Activated CD8-positive, alpha-beta T cell treated with anti-CD3 and anti-CD28 coated beads for 36 hours (primary cell): ENCODE measurements at regions not wholly inside any gene's neighbourhood (a gene's known extent, or its start where the extent isn't known, plus 50 kb on each side); places are given as distances from the start of the nearest gene placed in this dataset.

ENCODE experiments used
- ATAC-seq: fragments of 200-7000 bp; cut with Tn5 transposase; one replicate; pipeline ENCODE4 v1.10.0; 2021; ENCODE audit warnings: mild to moderate bottlenecking, moderate library complexity
- CTCF ChIA-PET: fragments of 350-600 bp; sonication (Branson Sonifier 250); formaldehyde crosslinking; loops from one replicate; lab custom pipeline; 2021; ENCODE audit warnings: antibody characterized with exemption; lab: Charles Lee
- POLR2A ChIA-PET: fragments of 350-600 bp; sonication (Branson Sonifier 250); formaldehyde crosslinking; loops from one replicate; lab custom pipeline; 2021; ENCODE audit warnings: antibody characterized with exemption; lab: Charles Lee
- DNase-seq: peaks from one replicate; pipeline ENCODE4 v3.0.0-alpha.2; 2020
- H3K27ac Mint-ChIP-seq: one replicate; pipeline ENCODE4 v1.8.0; 2021; ENCODE audit warnings: mild to moderate bottlenecking, mixed read lengths
- H3K27me3 Mint-ChIP-seq: one replicate; pipeline ENCODE4 v1.8.0; 2021; ENCODE audit warnings: mixed read lengths
- H3K36me3 Mint-ChIP-seq: one replicate; pipeline ENCODE4 v1.8.0; 2021; ENCODE audit warnings: low read depth, mixed read lengths
- H3K4me1 Mint-ChIP-seq: one replicate; pipeline ENCODE4 v1.8.0; 2021; ENCODE audit warnings: low read depth, mixed read lengths
- H3K4me3 Mint-ChIP-seq: one replicate; pipeline ENCODE4 v1.8.0; 2021; ENCODE audit warnings: mild to moderate bottlenecking, moderate library complexity, mixed read lengths
- H3K9me3 Mint-ChIP-seq: one replicate; pipeline ENCODE4 v1.8.0; 2021; ENCODE audit warnings: mixed read lengths
- CTCF ChIP-seq: fragments of 200-600 bp; IDR thresholded peaks from one replicate; pipeline ENCODE4 v1.8.0; 2022; ENCODE audit warnings: antibody characterized with exemption, mild to moderate bottlenecking
- intact Hi-C: fragments of 100-400 bp; cut with micrococcal nuclease; formaldehyde crosslinking; loops from one replicate; pipeline ENCODE4 v1.10.0; 2022

- Mint-ChIP-seq H3K36me3 (no peaks in the 10 kb centered on the region), H3K27ac (no peak overlapping the region), H3K4me1 (no peaks in the 10 kb centered on the region), H3K27me3 (peaks cover 13% of the 10 kb centered on the region), H3K9me3 (no peaks in the 10 kb centered on the region), H3K4me3 (no peak overlapping the region)
- TF ChIP-seq CTCF: no peak
- ChIA-PET CTCF (no interaction called here), POLR2A (interaction anchor here (0.6 kb wide), 1 partner anchor 266 kb away, joined by 3 read pairs; no protein-coding TSS in a partner anchor)
- no peak for ATAC-seq
- no peak for DNase-seq
- intact Hi-C loops: no loop called here
Observed at GRCh38 chr17:33504571-33504970, 211.5 kb upstream of the ASIC2 start.

- no peaks in the 10 kb centered on the region for H3K36me3 Mint-ChIP-seq
- intact Hi-C loops: no loop called here
Observed at GRCh38 chr17:33506889-33507650, 214.0 kb upstream of the ASIC2 start.

GRCh38 chr17:33508215-33508614, 215.1 kb upstream of the ASIC2 start:
- ATAC-seq: no peak

More at GRCh38 chr17:33506889-33507650, 214.0 kb upstream of the ASIC2 start:
- Mint-ChIP-seq H3K4me1 (peaks cover 7% of the 10 kb centered on the region), H3K4me3 (no peak overlapping the region), H3K9me3 (no peaks in the 10 kb centered on the region), H3K27ac (no peak overlapping the region), H3K27me3 (peaks cover 15% of the 10 kb centered on the region)
- no peak for DNase-seq
- no peak for TF ChIP-seq CTCF
- no peak for ATAC-seq
- CTCF ChIA-PET: no interaction called here
- POLR2A ChIA-PET: no interaction called here

GRCh38 chr17:33509331-33509730, 216.2 kb upstream of the ASIC2 start:
- POLR2A ChIA-PET: no interaction called here
- ATAC-seq: no peak
- Mint-ChIP-seq H3K9me3 (no peaks in the 10 kb centered on the region), H3K27ac (no peak overlapping the region), H3K4me3 (no peak overlapping the region), H3K4me1 (peaks cover 7% of the 10 kb centered on the region), H3K27me3 (peaks cover 14% of the 10 kb centered on the region), H3K36me3 (no peaks in the 10 kb centered on the region)
- TF ChIP-seq CTCF: no peak
- no peak for DNase-seq
- intact Hi-C loops: no loop called here
- CTCF ChIA-PET: no interaction called here

More at GRCh38 chr17:33508215-33508614, 215.1 kb upstream of the ASIC2 start:
- no peak overlapping the region for H3K4me3 Mint-ChIP-seq
- H3K4me1 Mint-ChIP-seq: peaks cover 7% of the 10 kb centered on the region
- intact Hi-C loops: no loop called here
- peaks cover 15% of the 10 kb centered on the region for H3K27me3 Mint-ChIP-seq
- no peaks in the 10 kb centered on the region for H3K9me3 Mint-ChIP-seq
- no peak overlapping the region for H3K27ac Mint-ChIP-seq
- no peak for TF ChIP-seq CTCF
- POLR2A ChIA-PET: no interaction called here
- DNase-seq: no peak
- H3K36me3 Mint-ChIP-seq: no peaks in the 10 kb centered on the region
- CTCF ChIA-PET: no interaction called here

DNA sequence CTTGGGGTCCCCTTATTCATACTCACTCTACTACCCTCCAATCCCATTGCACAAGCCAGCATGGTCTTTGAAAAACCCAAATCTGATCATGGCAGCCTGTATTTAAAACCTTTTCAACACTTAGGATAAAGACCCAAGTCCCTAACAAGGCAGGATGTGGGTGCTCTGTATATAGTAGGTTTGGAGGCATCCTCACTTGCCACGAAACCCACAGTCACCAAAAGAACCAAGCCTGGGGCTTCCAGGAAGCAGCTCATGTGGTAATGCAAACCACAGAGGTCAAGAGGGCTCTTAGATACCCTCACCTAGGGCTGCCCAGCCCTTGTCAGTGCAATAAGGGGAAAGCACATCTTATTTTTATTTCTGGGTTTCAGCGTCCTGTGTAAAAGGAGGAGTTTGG, 218.6 kb upstream of the ASIC2 start:
- Mint-ChIP-seq H3K36me3 (no peaks in the 10 kb centered on the region), H3K4me3 (no peak overlapping the region), H3K27ac (no peak overlapping the region), H3K9me3 (no peaks in the 10 kb centered on the region), H3K4me1 (peaks cover 7% of the 10 kb centered on the region), H3K27me3 (peaks cover 11% of the 10 kb centered on the region)
- TF ChIP-seq CTCF: no peak
- DNase-seq: peak; percentile 10
- POLR2A ChIA-PET: no interaction called here
- CTCF ChIA-PET: interaction anchor here (0.9 to 1.2 kb wide), 2 partner anchors 10 to 239 kb away, joined by 3 read pairs; no protein-coding TSS in a partner anchor
- no peak for ATAC-seq
- intact Hi-C loops: loop anchor here (10.0 kb wide), 1 partner anchor 57 kb away; no protein-coding TSS in a partner anchor
